ENCODE measurements at regions not wholly inside any gene's neighbourhood (a gene's known extent, or its start where the extent isn't known, plus 50 kb on each side); places are given as distances from the start of the nearest gene placed in this dataset.

- Histone ChIP-seq H3K27ac (ENCODE audit: low read depth in 1 of 2, low read length in 1 of 2) (no peak overlapping the region), H3K4me1 (ENCODE audit: control insufficient read depth in 2 of 2, insufficient read depth in 2 of 2, low read length in 2 of 2) (no peaks in the 10 kb centered on the region), H3K36me3 (ENCODE audit: control insufficient read depth in 2 of 2, insufficient read depth in 2 of 2, low read length in 1 of 2) (no peaks in the 10 kb centered on the region), H3K4me3 (ENCODE audit: low read length in 2 of 2) (no peak overlapping the region), H3K9me3 (ENCODE audit: control insufficient read depth in 2 of 2, insufficient read depth in 1 of 2, low read length in 1 of 2) (no peaks in the 10 kb centered on the region), H3K27me3 (ENCODE audit: control insufficient read depth in 2 of 2, insufficient read depth in 1 of 2, low read length in 1 of 2) (peaks cover 0 to 9% of the 10 kb centered on the region in 2 donors)
- no peak for DNase-seq (ENCODE audit: low read depth in 6 of 9, low spot score in 9 of 9)
- 91% methylated on average over 25 of the region's 25 CpGs for WGBS
Observed at GRCh38 chr1:30373471-30374399, 349.6 kb downstream of the MATN1 start.

GRCh38 chr1:30372792-30373433, 350.5 kb downstream of the MATN1 start:
- Histone ChIP-seq H3K36me3 (ENCODE audit: control insufficient read depth in 2 of 2, insufficient read depth in 2 of 2, low read length in 1 of 2) (no peaks in the 10 kb centered on the region), H3K27ac (ENCODE audit: low read depth in 1 of 2, low read length in 1 of 2) (no peak overlapping the region), H3K4me1 (ENCODE audit: control insufficient read depth in 2 of 2, insufficient read depth in 2 of 2, low read length in 2 of 2) (no peaks in the 10 kb centered on the region), H3K4me3 (ENCODE audit: low read length in 2 of 2) (no peak overlapping the region), H3K9me3 (ENCODE audit: control insufficient read depth in 2 of 2, insufficient read depth in 1 of 2, low read length in 1 of 2) (no peaks in the 10 kb centered on the region), H3K27me3 (ENCODE audit: control insufficient read depth in 2 of 2, insufficient read depth in 1 of 2, low read length in 1 of 2) (peaks cover 0 to 4% of the 10 kb centered on the region in 2 donors)
- WGBS: 62% methylated on average over 7 of the region's 7 CpGs
- DNase-seq (ENCODE audit: low read depth in 6 of 9, low spot score in 9 of 9): no peak

- Histone ChIP-seq H3K36me3 (ENCODE audit: control insufficient read depth in 2 of 2, insufficient read depth in 2 of 2, low read length in 1 of 2) (no peaks in the 10 kb centered on the region), H3K4me1 (ENCODE audit: control insufficient read depth in 2 of 2, insufficient read depth in 2 of 2, low read length in 2 of 2) (no peaks in the 10 kb centered on the region), H3K9me3 (ENCODE audit: control insufficient read depth in 2 of 2, insufficient read depth in 1 of 2, low read length in 1 of 2) (no peaks in the 10 kb centered on the region), H3K27me3 (ENCODE audit: control insufficient read depth in 2 of 2, insufficient read depth in 1 of 2, low read length in 1 of 2) (no peaks in the 10 kb centered on the region), H3K27ac (ENCODE audit: low read depth in 1 of 2, low read length in 1 of 2) (no peak overlapping the region), H3K4me3 (ENCODE audit: low read length in 2 of 2) (no peak overlapping the region)
- WGBS: 67% methylated on average over 7 of the region's 7 CpGs
- no peak for DNase-seq (ENCODE audit: low read depth in 6 of 9, low spot score in 9 of 9)
Observed at GRCh38 chr1:30371888-30372791, 351.2 kb downstream of the MATN1 start.

- H3K4me1 ChIP-seq (ENCODE audit: control insufficient read depth in 2 of 2, insufficient read depth in 2 of 2, low read length in 2 of 2): no peaks in the 10 kb centered on the region
Observed at GRCh38 chr1:30371179-30371788, 352.1 kb downstream of the MATN1 start.

GRCh38 chr1:30368651-30369240, 354.6 kb downstream of the MATN1 start:
- Histone ChIP-seq H3K4me1 (ENCODE audit: control insufficient read depth in 2 of 2, insufficient read depth in 2 of 2, low read length in 2 of 2) (no peaks in the 10 kb centered on the region), H3K36me3 (ENCODE audit: control insufficient read depth in 2 of 2, insufficient read depth in 2 of 2, low read length in 1 of 2) (no peaks in the 10 kb centered on the region), H3K27me3 (ENCODE audit: control insufficient read depth in 2 of 2, insufficient read depth in 1 of 2, low read length in 1 of 2) (no peaks in the 10 kb centered on the region), H3K9me3 (ENCODE audit: control insufficient read depth in 2 of 2, insufficient read depth in 1 of 2, low read length in 1 of 2) (no peaks in the 10 kb centered on the region), H3K4me3 (ENCODE audit: low read length in 2 of 2) (no peak overlapping the region), H3K27ac (ENCODE audit: low read depth in 1 of 2, low read length in 1 of 2) (no peak overlapping the region)
- no peak for DNase-seq (ENCODE audit: low read depth in 6 of 9, low spot score in 9 of 9)
- 74% methylated on average over 6 of the region's 6 CpGs for WGBS

More at GRCh38 chr1:30371179-30371788, 352.1 kb downstream of the MATN1 start:
- Histone ChIP-seq H3K27ac (ENCODE audit: low read depth in 1 of 2, low read length in 1 of 2) (no peak overlapping the region), H3K4me3 (ENCODE audit: low read length in 2 of 2) (no peak overlapping the region), H3K27me3 (ENCODE audit: control insufficient read depth in 2 of 2, insufficient read depth in 1 of 2, low read length in 1 of 2) (no peaks in the 10 kb centered on the region), H3K36me3 (ENCODE audit: control insufficient read depth in 2 of 2, insufficient read depth in 2 of 2, low read length in 1 of 2) (no peaks in the 10 kb centered on the region), H3K9me3 (ENCODE audit: control insufficient read depth in 2 of 2, insufficient read depth in 1 of 2, low read length in 1 of 2) (no peaks in the 10 kb centered on the region)
- WGBS: 92% methylated on average over 9 of the region's 9 CpGs
- DNase-seq (ENCODE audit: low read depth in 6 of 9, low spot score in 9 of 9): no peak

GRCh38 chr1:30366911-30367310, 356.5 kb downstream of the MATN1 start:
- H3K27ac ChIP-seq (ENCODE audit: low read depth in 1 of 2, low read length in 1 of 2): no peak overlapping the region
- H3K36me3 ChIP-seq (ENCODE audit: control insufficient read depth in 2 of 2, insufficient read depth in 2 of 2, low read length in 1 of 2): no peaks in the 10 kb centered on the region
- H3K9me3 ChIP-seq (ENCODE audit: control insufficient read depth in 2 of 2, insufficient read depth in 1 of 2, low read length in 1 of 2): no peaks in the 10 kb centered on the region
- DNase-seq (ENCODE audit: low read depth in 6 of 9, low spot score in 9 of 9): no peak
- no peak overlapping the region for H3K4me3 ChIP-seq (ENCODE audit: low read length in 2 of 2)
- H3K4me1 ChIP-seq (ENCODE audit: control insufficient read depth in 2 of 2, insufficient read depth in 2 of 2, low read length in 2 of 2): no peaks in the 10 kb centered on the region
- no peaks in the 10 kb centered on the region for H3K27me3 ChIP-seq (ENCODE audit: control insufficient read depth in 2 of 2, insufficient read depth in 1 of 2, low read length in 1 of 2)
- WGBS: 82% methylated on average over 5 of the region's 5 CpGs

GRCh38 chr1:30366199-30366598, 357.2 kb downstream of the MATN1 start:
- no peak for DNase-seq (ENCODE audit: low read depth in 6 of 9, low spot score in 9 of 9)
- no peaks in the 10 kb centered on the region for H3K9me3 ChIP-seq (ENCODE audit: control insufficient read depth in 2 of 2, insufficient read depth in 1 of 2, low read length in 1 of 2)
- H3K4me1 ChIP-seq (ENCODE audit: control insufficient read depth in 2 of 2, insufficient read depth in 2 of 2, low read length in 2 of 2): no peaks in the 10 kb centered on the region
- H3K4me3 ChIP-seq (ENCODE audit: low read length in 2 of 2): no peak overlapping the region
- H3K36me3 ChIP-seq (ENCODE audit: control insufficient read depth in 2 of 2, insufficient read depth in 2 of 2, low read length in 1 of 2): no peaks in the 10 kb centered on the region
- no peaks in the 10 kb centered on the region for H3K27me3 ChIP-seq (ENCODE audit: control insufficient read depth in 2 of 2, insufficient read depth in 1 of 2, low read length in 1 of 2)
- no peak overlapping the region for H3K27ac ChIP-seq (ENCODE audit: low read depth in 1 of 2, low read length in 1 of 2)
- WGBS: 93% methylated on average over 4 of the region's 4 CpGs

GRCh38 chr1:30365596-30365995, 357.8 kb downstream of the MATN1 start:
- Histone ChIP-seq H3K9me3 (ENCODE audit: control insufficient read depth in 2 of 2, insufficient read depth in 1 of 2, low read length in 1 of 2) (no peaks in the 10 kb centered on the region), H3K4me1 (ENCODE audit: control insufficient read depth in 2 of 2, insufficient read depth in 2 of 2, low read length in 2 of 2) (no peaks in the 10 kb centered on the region), H3K36me3 (ENCODE audit: control insufficient read depth in 2 of 2, insufficient read depth in 2 of 2, low read length in 1 of 2) (no peaks in the 10 kb centered on the region), H3K27me3 (ENCODE audit: control insufficient read depth in 2 of 2, insufficient read depth in 1 of 2, low read length in 1 of 2) (no peaks in the 10 kb centered on the region), H3K4me3 (ENCODE audit: low read length in 2 of 2) (no peak overlapping the region), H3K27ac (ENCODE audit: low read depth in 1 of 2, low read length in 1 of 2) (no peak overlapping the region)
- 92% methylated on average over 3 of the region's 3 CpGs for WGBS
- no peak for DNase-seq (ENCODE audit: low read depth in 6 of 9, low spot score in 9 of 9)
